ENCODE measurements at regions not wholly inside any gene's neighbourhood (a gene's known extent, or its start where the extent isn't known, plus 50 kb on each side); places are given as distances from the start of the nearest gene placed in this dataset.

- TF ChIP-seq POLR2A (IDR thresholded peaks at IDR 0.05; ENCODE audit: low read length) (no peak), GATA1 (IDR thresholded peaks at IDR 0.05; ENCODE audit: low read depth, low read length) (no peak)
These were observed 80.4 kb downstream of the DHCR7 start for GRCh38 chr11:71367756-71368155.
